Left ventricle myocardium inferior (tissue), 1 donor: ENCODE measurements at regions not wholly inside any gene's neighbourhood (a gene's known extent, or its start where the extent isn't known, plus 50 kb on each side); places are given as distances from the start of the nearest gene placed in this dataset.

ENCODE experiments used
- DNase-seq: peaks from one replicate; pipeline ENCODE4 v3.0.0-alpha.2; 2020
- H3K27ac ChIP-seq: fragments of 200-600 bp; replicated peaks from 2 replicates; pipeline ENCODE4 v1.8.0; 2021
- H3K27me3 ChIP-seq: fragments of 200-600 bp; 2 replicates; pipeline ENCODE4 v1.8.0; 2021; ENCODE audit warnings: low read depth
- H3K36me3 ChIP-seq: fragments of 200-600 bp; 2 replicates; pipeline ENCODE4 v1.8.0; 2021
- H3K4me1 ChIP-seq: fragments of 200-600 bp; 2 replicates; pipeline ENCODE4 v1.8.0; 2021
- H3K4me3 ChIP-seq: fragments of 200-600 bp; 2 replicates; pipeline ENCODE4 v1.8.0; 2021; ENCODE audit warnings: mild to moderate bottlenecking, moderate library complexity
- H3K9me3 ChIP-seq: fragments of 200-600 bp; replicated peaks from 2 replicates; pipeline ENCODE4 v1.8.0; 2021
- intact Hi-C: fragments of 100-400 bp; cut with micrococcal nuclease; formaldehyde crosslinking; loops from one replicate; pipeline ENCODE4 v1.11.0; 2022
- TF ChIP-seq, protein P1 (sequence below): fragments of 200-600 bp; IDR thresholded peaks from 2 replicates; pipeline ENCODE4 v1.8.0; 2021; ENCODE audit warnings: antibody characterized with exemption, mild to moderate bottlenecking, borderline replicate concordance
- donor health status: DM: no; HTN: yes; CAD: no; lungs with severe emphysema.

DNA sequence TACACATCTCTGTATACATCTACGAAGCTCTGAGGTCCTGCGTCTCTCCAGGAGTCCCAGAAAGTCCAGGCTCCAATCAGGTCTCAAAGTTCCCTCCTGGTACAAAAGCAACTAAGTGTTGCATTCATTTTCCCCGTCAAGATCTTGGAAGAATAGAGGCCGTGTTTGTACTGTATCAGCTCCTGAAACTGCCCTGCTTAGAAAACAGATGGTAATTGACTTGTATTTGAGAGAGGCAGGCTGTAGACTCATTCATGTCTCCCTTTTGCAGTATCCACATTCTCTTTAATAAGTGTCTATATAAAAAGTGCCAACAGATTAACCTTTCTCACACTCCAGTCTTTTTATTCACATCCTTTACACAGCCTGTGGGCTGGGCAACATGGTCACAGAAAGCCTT is 91.7 kb downstream of the HPGD start:
- no peak overlapping the region for H3K4me3 ChIP-seq
- H3K4me1 ChIP-seq = no peaks in the 10 kb centered on the region
- no peak overlapping the region for H3K27ac ChIP-seq
- no peaks in the 10 kb centered on the region for H3K36me3 ChIP-seq
- H3K27me3 ChIP-seq = no peaks in the 10 kb centered on the region
- intact Hi-C loops = no loop called here
- H3K9me3 ChIP-seq = no peaks in the 10 kb centered on the region
- DNase-seq = no peak
- TF ChIP-seq, protein P1, sequence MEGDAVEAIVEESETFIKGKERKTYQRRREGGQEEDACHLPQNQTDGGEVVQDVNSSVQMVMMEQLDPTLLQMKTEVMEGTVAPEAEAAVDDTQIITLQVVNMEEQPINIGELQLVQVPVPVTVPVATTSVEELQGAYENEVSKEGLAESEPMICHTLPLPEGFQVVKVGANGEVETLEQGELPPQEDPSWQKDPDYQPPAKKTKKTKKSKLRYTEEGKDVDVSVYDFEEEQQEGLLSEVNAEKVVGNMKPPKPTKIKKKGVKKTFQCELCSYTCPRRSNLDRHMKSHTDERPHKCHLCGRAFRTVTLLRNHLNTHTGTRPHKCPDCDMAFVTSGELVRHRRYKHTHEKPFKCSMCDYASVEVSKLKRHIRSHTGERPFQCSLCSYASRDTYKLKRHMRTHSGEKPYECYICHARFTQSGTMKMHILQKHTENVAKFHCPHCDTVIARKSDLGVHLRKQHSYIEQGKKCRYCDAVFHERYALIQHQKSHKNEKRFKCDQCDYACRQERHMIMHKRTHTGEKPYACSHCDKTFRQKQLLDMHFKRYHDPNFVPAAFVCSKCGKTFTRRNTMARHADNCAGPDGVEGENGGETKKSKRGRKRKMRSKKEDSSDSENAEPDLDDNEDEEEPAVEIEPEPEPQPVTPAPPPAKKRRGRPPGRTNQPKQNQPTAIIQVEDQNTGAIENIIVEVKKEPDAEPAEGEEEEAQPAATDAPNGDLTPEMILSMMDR = no peak

DNA sequence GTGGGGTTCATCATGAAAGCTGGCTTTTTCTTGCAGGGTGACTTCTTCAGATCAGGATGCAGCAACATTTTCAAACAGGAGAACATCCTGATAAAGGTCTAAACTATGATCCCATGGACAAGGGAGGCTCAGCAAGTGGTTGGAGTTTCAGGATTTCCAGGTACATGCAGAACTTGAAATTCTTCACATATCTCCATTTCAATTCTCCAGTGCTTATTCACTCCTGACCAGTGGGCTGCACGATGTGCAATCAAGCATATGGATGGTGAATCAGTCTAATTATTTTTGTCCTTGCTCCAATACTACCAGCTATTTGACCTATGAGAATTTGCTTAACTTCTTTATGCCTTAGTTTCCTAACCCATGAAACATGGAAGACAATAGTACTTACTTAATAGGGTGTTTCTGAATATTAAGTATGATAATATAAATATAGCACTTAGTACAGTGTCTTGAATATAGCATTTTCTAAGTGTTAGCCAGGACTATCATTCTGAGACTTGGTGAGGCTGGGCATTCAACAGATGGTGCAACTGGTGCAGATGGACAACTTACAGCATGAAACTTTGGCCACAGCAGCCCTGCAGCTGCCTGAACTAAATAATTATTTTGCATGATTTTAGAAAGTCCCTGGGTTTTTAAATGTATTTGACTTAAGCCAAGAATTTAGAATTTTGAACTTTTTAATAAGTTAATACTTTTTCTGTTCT is 92.4 kb downstream of the HPGD start:
- Histone ChIP-seq H3K9me3 (no peaks in the 10 kb centered on the region), H3K27me3 (no peaks in the 10 kb centered on the region), H3K4me1 (no peaks in the 10 kb centered on the region), H3K4me3 (no peak overlapping the region), H3K27ac (no peak overlapping the region), H3K36me3 (no peaks in the 10 kb centered on the region)
- intact Hi-C loops = no loop called here
- TF ChIP-seq, protein P1 = no peak
- no peak for DNase-seq

DNA sequence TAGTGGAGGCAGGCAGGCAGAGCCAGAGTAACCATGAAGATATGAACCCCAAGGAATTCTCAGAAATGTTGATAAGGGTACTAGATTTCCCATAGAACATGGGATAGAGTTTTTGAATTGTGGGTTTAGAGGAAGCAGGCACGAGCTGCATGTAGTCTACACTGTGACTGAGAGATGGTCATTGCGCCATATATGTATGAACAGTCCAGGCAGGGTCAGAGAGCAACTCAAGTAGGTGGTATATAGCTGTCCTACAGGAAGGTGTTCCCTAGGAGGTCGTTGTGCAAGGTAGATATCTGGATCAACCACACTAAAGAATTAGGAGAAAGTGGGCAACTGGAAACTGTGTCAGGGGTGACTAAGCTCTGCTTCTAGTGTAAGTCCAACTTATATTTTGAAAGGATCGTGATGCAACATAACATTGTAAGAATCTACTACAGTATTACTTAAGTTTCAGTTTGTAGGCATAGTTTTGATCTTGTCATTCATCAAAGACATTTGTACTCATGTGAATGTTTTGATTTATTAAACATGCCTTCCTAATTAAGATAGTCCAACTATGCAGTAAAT is 94.6 kb downstream of the HPGD start:
- peaks cover 12% of the 10 kb centered on the region for H3K4me1 ChIP-seq
- no peak overlapping the region for H3K27ac ChIP-seq

DNA sequence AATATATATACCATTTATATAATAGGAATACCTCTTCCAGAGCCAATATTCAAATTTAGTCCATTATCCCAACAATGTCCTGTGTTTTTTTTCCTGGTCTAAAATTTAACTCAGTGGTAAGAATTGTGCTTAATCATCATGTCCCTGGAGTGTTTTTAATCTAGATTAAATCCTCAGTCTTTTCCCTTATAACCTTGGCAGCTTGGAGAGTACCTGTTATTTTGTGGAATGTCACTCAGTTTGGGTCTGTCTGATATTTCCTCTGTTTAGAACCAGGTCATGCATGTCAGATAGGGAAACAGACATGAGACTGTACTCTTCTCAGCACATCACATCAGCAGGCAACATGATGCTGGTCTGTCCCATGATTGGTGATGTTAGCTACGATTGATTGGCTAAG is 96.6 kb downstream of the HPGD start:
- Histone ChIP-seq H3K27ac (no peak overlapping the region), H3K27me3 (no peaks in the 10 kb centered on the region), H3K4me1 (peaks cover 12% of the 10 kb centered on the region), H3K36me3 (no peaks in the 10 kb centered on the region), H3K9me3 (no peaks in the 10 kb centered on the region), H3K4me3 (no peak overlapping the region)
- TF ChIP-seq, protein P1 = no peak
- intact Hi-C loops = no loop called here
- no peak for DNase-seq

More for the DNA sequence above, 94.6 kb downstream of the HPGD start:
- Histone ChIP-seq H3K36me3 (no peaks in the 10 kb centered on the region), H3K4me3 (no peak overlapping the region), H3K9me3 (no peaks in the 10 kb centered on the region), H3K27me3 (no peaks in the 10 kb centered on the region)
- DNase-seq = no peak
- intact Hi-C loops = no loop called here
- TF ChIP-seq, protein P1 = no peak

DNA sequence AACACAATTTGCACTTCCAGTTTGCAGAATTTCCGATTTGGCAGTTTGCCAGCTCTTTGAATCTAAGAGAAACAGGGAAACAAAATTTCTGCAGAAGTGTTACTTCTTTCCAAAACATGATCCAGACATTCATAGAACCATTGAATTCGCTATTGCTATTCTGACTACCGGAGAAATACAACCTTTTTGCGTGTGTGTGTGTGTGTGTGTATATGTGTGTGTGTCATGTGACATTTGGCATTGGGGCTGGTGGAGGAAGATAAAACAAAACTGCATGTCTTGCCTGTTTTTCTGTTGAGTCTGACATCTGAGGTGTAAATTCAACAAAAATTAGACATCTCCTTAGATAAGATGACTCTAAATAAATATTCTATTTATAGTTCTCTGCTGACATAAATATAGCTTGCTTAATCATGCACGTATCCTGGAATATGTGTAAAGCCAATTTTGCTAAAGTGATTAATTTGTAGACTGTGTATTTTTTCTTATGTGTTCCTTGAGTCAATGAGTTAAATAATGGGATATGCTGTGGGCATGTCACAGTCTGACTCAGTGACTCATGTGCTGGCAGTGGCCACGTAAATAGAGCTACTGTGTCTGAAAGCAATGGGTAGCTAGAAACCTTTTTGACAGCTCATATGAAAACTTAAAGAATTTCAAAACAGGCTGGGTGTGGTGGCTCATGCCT is 98.9 kb downstream of the HPGD start:
- Histone ChIP-seq H3K27me3 (no peaks in the 10 kb centered on the region), H3K27ac (no peak overlapping the region), H3K36me3 (no peaks in the 10 kb centered on the region), H3K9me3 (no peaks in the 10 kb centered on the region), H3K4me1 (peaks cover 12% of the 10 kb centered on the region), H3K4me3 (no peak overlapping the region)
- intact Hi-C loops = no loop called here
- no peak for DNase-seq
- TF ChIP-seq, protein P1 = no peak
